HG03108 (cell line): ENCODE measurements at regions not wholly inside any gene's neighbourhood (a gene's known extent, or its start where the extent isn't known, plus 50 kb on each side); places are given as distances from the start of the nearest gene placed in this dataset.

Experiments used
- ATAC-seq: cut with Tn5 transposase; IDR thresholded peaks from one replicate; pipeline ENCODE4 v1.9.1; 2021; ENCODE audit warnings: moderate library complexity; ENCODE audit not compliant: unreplicated experiment

DNA sequence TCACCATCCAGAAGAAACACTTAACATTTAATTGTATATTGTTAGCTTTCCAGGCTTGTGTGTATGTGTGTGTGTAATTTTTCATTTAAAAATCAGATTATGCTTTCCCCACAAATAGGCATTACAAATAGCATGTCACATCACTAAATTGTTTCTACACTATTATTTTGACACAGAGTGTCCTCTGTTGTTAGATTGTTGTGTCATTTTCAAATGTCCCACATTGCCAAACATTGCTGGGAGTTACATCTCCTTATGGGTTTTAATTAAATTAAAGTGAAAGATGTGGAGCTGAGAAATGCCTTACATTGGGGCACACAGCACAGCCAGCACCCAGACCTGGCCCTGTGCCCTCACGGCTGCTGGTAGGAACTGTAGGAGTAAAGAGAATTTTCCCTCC lies 295.6 kb downstream of the ZEB1 start:
- ATAC-seq = no peak

DNA sequence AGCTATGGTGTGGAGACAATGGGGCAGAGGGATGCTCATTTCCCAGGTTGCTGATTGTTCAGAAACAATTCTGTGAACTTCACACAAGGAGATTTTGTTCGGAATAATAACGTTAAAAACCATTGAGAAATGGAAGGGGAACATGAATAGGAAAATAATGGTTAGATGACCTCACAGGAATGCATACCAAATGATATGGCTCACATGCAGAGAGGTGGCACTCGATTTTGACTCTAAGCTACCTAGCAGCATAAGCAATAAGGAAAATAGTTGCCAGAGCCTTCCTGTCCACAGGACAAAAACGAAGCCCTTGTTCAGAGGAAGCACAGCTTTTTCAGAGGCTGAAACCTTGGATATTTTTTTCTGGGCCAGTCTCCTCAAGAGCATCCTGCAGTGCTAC lies 293.1 kb downstream of the ZEB1 start:
- ATAC-seq = no peak

DNA sequence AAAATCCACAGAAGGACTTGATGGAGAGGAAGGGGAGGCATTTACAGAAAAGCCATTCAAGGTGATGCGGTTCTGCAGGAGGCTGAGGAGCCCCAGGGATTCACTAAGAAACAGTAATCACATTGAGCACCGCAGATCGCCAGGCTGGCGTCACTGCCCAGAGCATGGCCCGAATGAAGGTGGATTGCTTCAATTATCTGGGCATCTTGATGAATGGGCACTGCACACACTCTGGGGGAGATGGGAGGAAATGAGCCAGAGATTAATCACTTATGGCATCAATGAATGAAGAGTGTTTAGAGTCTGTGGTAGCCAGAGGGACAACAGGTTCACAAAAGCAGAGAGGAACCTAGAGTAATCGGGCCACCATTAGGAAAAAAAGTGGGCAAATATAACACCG lies 292.1 kb downstream of the ZEB1 start:
- ATAC-seq = no peak

DNA sequence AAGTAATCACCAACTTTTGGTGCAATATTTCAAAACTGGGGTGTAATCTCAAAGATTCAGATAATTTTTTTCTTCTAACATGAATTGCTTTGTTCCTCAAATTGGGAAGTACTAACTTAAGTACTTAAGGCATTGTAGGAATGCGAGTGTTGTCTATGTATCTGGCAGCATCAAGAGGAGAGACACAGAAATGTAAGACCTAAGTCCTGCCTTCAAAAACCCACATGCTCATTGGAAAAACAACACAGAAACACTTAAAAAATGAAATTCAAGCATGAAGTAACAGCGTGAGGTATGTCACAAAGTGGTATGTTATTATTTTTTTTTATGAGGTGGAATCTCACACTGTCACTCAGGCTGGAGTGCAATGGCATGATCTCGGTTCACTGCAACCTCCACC lies 288.5 kb downstream of the ZEB1 start:
- no peak for ATAC-seq

DNA sequence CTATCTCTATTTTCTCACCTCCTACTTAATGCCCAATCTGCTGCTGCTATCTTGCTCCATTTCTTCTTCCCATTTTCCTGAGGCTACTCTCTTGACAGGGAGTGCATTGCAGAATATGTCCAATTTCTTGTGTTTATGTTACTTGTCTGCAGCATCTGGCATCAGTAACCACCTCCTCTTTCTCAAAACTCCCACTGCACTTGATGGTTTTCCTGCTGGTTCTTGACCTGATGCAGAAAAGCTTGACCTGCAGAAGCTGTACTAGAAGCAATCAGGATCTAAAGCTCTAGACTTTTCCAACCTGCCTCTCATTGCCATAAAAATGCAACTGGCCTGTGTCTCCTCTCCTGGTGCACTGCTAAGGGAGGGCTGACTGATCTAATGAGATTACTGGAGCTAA lies 287.8 kb downstream of the ZEB1 start:
- ATAC-seq = no peak

DNA sequence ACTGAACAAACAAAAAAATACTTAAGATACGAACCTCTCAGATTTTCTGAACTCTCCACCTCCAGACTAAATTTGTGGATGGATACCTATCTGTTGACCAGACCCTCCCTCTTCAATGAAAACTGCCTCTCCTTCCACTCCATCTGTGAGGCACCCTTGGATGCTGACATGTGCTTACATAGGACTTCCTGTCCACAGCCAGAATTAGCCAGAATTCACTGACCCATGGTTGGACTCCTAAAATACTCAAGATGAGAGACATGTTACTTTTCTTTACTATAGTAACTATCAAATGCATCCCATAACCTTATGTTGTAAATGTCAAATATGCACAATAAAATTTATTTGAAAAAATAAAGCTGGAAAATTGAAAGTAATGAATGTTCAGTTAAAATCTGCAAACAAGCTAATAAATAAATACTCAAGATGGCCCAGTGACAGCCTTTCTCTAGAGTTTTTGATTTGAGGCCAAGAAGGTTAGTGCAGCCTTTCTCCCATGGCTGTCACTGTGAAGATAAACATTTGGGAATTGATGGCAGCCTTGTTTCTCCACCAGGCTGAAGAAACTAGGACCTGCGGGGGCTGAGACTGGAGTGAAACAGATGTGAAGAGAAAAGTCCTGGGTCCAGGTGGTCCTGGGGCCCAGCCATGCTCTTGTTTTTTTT lies 287.0 kb downstream of the ZEB1 start:
- ATAC-seq = no peak

DNA sequence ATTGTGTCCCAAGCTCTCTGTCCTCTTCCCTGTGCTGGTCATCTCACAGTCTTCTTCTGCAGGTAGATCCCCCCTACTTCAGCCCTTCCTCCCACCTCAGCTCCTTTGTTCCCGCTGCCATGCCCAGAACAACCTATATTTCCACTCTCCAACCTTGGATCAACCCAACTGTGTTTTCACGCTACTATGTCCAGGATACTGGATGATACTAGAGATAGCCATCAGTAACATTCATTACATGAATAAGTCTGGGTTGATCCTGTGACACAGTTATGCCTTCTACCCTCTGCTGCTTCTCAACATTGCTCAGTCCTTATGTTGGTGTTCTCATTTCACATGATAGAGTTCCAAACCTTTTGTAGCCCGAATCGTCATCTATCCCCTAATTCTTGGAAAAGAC lies 286.4 kb downstream of the ZEB1 start:
- no peak for ATAC-seq

GRCh38 chr10:31604646-31605170 lies 285.7 kb downstream of the ZEB1 start:
- ATAC-seq = no peak

GRCh38 chr10:31604096-31604495 lies 285.1 kb downstream of the ZEB1 start:
- no peak for ATAC-seq

DNA sequence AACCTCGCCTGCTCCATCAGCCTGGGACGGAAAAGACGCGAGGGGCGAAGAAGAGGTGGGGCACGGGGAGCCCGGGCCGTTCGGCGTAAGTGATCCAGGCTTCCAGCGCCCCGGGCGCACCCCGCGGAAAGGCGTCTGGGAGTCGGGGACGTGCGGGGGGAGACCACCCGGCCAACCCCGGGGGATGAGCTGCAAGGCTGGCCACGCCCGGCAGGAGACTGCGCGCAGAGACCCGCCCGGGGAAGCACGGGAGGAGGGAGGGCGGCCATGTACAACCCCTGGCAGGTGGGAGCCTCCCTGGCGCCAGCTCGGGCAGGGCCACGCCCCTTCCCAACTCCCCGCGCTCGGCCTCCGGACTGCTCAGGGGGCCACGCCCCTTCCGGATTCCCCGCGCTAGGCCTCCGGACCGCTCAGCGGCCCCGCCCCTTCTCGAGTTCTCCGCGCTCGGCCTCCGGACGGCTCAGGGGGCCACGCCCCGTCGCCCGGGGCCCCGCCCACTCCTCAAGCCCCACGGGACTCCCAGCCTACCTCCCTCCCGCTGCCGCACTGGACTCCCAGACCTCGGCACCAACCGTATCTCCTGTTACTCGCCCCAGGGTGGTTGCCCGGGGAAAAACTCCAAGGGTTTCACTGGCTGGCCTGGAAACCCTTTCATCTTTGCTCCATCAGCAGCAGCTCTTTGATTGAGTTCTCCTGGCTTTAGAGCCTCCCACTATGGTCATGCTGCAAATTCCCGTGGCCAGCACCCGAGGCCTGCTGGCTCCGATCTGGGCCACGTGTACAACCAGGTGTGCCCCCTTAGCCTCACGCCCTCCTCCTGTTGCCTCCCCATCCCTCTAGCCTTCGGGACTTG lies 284.4 kb downstream of the ZEB1 start:
- peak; percentile 98 for ATAC-seq

- no peak for ATAC-seq
Observed at GRCh38 chr10:31602541-31603234, 283.7 kb downstream of the ZEB1 start.

GRCh38 chr10:31601136-31601535 lies 282.1 kb downstream of the ZEB1 start:
- no peak for ATAC-seq

GRCh38 chr10:31599626-31600504 lies 280.8 kb downstream of the ZEB1 start:
- ATAC-seq = no peak

DNA sequence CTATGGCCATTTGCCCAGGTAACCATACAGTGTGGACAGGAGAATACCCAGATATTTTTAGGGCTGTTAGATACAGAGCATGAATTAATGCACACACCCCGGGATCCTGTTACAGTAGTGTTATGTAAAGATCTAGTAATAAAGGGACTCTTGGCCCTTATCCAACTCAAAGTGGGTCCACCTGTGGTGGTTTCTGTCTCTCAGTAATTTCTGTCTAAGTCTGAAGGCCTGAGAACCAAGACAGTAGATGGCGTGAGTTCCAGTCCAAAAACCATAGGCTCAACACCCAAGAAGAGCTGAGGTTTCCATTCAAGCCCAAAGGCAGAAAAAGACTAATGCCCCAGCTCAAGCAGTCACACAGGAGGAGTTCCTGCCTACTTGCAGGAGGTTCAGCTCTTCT lies 277.7 kb downstream of the ZEB1 start:
- no peak for ATAC-seq

DNA sequence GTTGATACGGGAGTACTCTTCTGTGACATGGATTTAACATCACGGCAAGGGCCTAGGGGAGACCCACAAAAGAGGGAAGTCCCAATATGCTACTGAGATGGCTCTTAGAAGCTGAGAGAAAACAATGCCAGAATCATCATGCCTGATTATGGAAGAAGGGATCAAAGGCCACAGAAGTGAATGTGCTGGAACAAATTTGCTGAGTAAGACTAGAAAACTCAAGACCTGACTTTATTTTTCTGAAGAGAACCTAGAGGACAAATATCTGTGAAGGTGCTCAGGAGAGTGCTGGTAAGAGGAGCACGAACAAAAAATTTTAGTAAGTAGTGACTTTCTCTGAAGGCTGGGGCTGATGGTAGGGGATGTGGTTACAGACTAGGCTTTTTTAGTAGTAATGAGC lies 277.0 kb downstream of the ZEB1 start:
- ATAC-seq = no peak

DNA sequence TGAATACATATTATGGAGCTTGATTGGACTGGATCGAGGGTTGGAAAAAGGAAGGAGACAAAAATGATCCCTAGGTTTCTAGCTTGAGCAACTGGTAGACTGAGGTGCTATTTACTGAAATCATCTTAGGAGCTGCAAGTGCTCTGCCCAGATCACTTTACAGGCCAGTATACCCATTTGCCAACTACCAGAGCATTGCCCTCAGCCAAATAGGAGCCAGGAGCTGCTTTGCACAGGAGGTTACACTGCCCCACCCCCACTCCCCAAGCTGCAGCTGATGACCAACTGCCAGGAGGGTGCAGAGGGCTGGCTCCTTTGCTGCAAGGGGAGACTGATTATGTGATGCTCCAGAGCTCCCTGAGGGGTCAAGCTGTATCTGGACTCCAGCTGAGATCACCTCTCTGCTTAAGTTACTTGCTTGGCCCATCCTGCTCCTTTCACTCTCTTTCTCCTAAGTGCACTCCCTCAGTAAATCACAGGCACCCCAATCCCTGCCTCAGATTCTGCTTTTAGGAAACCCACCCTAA lies 275.4 kb downstream of the ZEB1 start:
- no peak for ATAC-seq

DNA sequence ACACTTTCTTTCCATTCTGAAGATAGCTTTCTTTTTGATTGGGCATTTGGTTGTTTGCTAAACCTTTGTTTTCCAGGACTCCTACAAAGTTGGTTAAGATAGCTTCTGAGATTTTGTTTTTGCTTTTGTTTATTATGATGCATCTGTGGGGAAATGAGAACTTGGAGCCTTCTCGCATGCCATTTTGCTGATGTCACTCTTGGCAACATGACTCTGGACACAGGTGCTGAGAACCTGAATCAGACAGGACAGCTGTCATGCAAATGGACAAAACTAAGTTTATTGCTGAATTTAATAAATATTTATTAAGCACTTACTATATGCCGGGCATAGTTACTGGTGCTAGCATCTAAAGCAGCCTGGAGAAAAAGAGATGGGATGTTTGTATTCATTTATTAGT lies 274.1 kb downstream of the ZEB1 start:
- ATAC-seq = no peak

- ATAC-seq = no peak
Observed at GRCh38 chr10:31591569-31591968, 272.6 kb downstream of the ZEB1 start.

DNA sequence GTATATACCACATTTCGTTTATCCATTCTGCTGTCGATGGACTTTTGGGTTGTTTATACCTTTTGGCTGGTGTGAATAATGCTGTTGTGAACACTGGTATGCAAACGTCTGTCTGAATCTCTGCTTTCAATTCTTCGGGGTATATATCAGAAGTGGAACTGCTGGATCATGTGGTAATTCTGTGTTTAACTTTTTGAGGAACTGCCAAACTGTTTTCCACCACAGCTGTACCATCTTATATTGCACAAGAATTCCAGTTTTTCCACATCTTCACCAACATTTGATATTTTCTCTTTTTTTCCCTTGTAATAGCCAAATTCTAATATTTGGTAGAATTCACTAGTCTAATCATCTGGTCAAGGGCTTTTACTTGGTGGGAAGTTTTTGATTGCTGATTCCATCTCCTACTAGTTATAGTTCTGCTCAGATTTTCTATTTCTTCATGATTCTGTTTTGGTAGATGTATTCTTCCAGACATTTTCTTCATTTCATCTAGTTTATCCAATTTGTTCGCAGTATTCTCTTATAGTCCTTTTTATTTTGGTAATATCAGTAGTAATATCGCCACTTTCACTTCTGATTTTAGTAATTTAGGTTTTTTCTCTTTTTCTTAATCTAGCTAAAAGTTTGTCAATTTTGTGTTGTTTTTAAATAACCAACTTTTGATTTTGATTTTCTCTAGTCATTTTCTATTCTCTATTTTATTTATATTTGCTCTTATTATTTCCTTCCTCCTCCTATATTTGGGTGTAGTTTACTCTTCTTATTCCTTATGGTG lies 271.2 kb downstream of the ZEB1 start:
- ATAC-seq = no peak

DNA sequence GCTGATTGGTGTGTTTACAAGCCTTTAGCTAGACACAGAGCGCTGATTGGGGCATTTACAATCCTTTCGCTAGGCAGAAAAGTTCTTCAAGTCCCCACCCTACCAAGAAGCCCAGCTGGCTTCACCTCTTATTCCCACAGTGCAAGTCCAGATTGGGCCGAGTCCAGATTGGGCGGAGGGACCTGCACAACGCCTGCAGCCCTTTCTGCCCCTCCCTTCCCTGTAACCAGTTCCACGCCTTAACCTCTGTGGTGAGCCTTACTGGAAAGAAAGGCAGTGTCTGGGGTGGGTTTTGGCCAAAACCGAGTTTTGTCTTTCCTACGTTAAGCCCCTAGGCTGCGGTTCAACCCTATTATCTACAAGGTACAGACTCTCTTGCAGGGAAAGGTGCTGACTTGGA lies 268.7 kb downstream of the ZEB1 start:
- no peak for ATAC-seq
